Suprapubic skin (tissue), 4 donors: ENCODE measurements at regions not wholly inside any gene's neighbourhood (a gene's known extent, or its start where the extent isn't known, plus 50 kb on each side); places are given as distances from the start of the nearest gene placed in this dataset.

ENCODE experiments used
- DNase-seq, 2 donors: peaks; one replicate each; pipeline ENCODE4 v3.0.0-alpha.2; 2019; ENCODE audit warnings: low spot score in 2 of 2
- H3K27ac ChIP-seq: fragments of 200-600 bp; sonication (generic); one replicate; pipeline ENCODE4 v1.5.1; 2019
- H3K27me3 ChIP-seq: fragments of 200-600 bp; sonication (generic); one replicate; pipeline ENCODE4 v1.5.1; 2019
- H3K36me3 ChIP-seq: fragments of 200-600 bp; sonication (generic); one replicate; pipeline ENCODE4 v1.5.1; 2019
- H3K4me1 ChIP-seq: fragments of 200-600 bp; sonication (generic); one replicate; pipeline ENCODE4 v1.5.1; 2019
- H3K4me3 ChIP-seq: fragments of 200-600 bp; sonication (generic); one replicate; pipeline ENCODE4 v1.5.1; 2019; ENCODE audit warnings: mild to moderate bottlenecking
- H3K9me3 ChIP-seq: fragments of 200-600 bp; sonication (generic); one replicate; pipeline ENCODE4 v1.5.1; 2019
- CTCF ChIP-seq, 2 donors: fragments of 200-600 bp in 1 of 2; fragments of 450-650 bp in 1 of 2; sonication (generic) in 1 of 2; IDR thresholded peaks; one replicate each; pipeline ENCODE4 v1.5.1; 2016 to 2019; ENCODE audit warnings: antibody characterized with exemption in 2 of 2, mild to moderate bottlenecking in 1 of 2, moderate library complexity in 1 of 2
- EP300 ChIP-seq: sonication (generic); formaldehyde crosslinking; IDR thresholded peaks from one replicate; pipeline ENCODE4 v1.6.1; 2017; ENCODE audit warnings: antibody characterized with exemption
- POLR2A ChIP-seq, 2 donors: fragments of 450-650 bp; IDR thresholded peaks; one replicate each; pipeline ENCODE4 v1.6.1; 2017; ENCODE audit warnings: antibody characterized with exemption in 2 of 2, mild to moderate bottlenecking in 2 of 2, moderate library complexity in 2 of 2
- POLR2AphosphoS5 ChIP-seq, 3 donors: sonication (generic); formaldehyde crosslinking; IDR thresholded peaks; one replicate each; pipeline ENCODE4 v1.6.1; 2017; ENCODE audit warnings: antibody characterized with exemption in 3 of 3
- WGBS: methylation state at CpG from one replicate; pipeline ENCODE4 v1.1.5; 2018; 5-methylcytosine and 5-hydroxymethylcytosine counted together

DNA sequence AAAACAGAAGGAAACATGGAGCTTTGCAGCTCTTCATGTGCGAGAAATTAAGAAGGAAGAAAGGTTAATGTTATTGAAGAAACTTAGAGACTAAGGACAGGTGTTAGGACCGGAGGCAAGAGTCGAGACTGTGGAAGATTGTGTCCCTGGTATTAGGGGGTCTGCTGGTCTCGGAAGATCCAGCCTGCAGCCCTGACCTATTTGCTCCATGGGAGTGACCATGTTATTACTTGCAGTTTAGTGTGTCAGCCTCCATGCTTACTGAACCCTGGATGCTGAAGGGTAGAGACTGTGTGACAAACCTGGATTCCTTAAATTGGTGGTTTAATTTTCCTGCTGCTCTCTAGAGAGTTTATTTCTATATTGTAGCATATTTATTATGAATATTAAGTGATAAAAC is 580.6 kb downstream of the NOVA1 start:
- TF ChIP-seq POLR2AphosphoS5 (IDR thresholded peaks at IDR 0.05) = no peak
- TF ChIP-seq EP300 = no peak
- no peak for TF ChIP-seq CTCF (IDR thresholded peaks at IDR 0.05)
- TF ChIP-seq POLR2A (IDR thresholded peaks at IDR 0.05) = no peak
- no peak for DNase-seq
- H3K4me3 ChIP-seq = no peak overlapping the region
- 69% methylated on average over 4 of the region's 4 CpGs for WGBS
- H3K4me1 ChIP-seq = no peaks in the 10 kb centered on the region
- H3K27me3 ChIP-seq = no peaks in the 10 kb centered on the region
- H3K27ac ChIP-seq = no peak overlapping the region
- no peaks in the 10 kb centered on the region for H3K36me3 ChIP-seq
- H3K9me3 ChIP-seq = no peaks in the 10 kb centered on the region

DNA sequence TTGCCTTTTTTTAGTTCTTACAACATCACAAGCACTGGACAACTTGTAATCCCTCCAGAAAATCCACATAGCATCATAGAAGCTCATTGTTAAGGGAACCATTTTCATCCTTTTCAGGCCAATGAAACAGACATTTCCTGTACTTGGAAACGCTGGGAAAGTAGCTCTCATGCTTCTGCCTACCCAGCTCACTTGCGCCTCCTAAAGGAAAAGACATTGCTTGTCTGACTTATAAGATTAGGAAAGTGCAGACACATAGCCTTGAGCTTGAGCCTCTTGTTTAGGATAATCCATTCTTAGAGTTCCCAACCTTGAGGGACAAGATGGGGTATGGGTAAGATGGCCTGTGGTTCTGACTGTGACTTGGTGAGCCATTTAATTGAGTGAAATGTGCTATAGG is 589.5 kb downstream of the NOVA1 start:
- no peak overlapping the region for H3K27ac ChIP-seq
- no peaks in the 10 kb centered on the region for H3K27me3 ChIP-seq
- H3K4me3 ChIP-seq = no peak overlapping the region
- H3K9me3 ChIP-seq = no peaks in the 10 kb centered on the region
- no peak for TF ChIP-seq POLR2A (IDR thresholded peaks at IDR 0.05)
- TF ChIP-seq POLR2AphosphoS5 (IDR thresholded peaks at IDR 0.05) = no peak
- H3K4me1 ChIP-seq = no peaks in the 10 kb centered on the region
- no peaks in the 10 kb centered on the region for H3K36me3 ChIP-seq
- DNase-seq = no peak
- WGBS = 50% methylated on average over 2 of the region's 2 CpGs

DNA sequence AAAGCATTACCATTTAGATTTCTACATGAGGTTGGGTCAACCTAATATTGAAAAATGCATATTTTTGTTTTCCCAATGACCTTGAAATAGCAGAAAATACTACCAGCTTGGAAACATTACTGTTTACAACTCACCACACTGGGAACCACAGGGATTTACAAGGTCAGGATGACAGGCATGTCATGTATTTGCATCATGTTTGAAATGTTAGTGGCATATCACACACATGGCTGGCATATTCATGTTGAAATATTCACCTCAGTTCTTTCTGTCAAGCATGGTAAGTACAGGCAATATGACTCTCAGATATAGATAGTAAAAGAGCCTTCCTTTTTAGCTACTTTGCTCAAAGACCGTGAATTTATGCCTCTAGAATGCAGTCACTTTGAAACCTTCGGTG is 593.5 kb downstream of the NOVA1 start:
- Histone ChIP-seq H3K36me3 (no peaks in the 10 kb centered on the region), H3K4me1 (no peaks in the 10 kb centered on the region), H3K27ac (no peak overlapping the region), H3K27me3 (no peaks in the 10 kb centered on the region), H3K4me3 (no peak overlapping the region), H3K9me3 (no peaks in the 10 kb centered on the region)
- DNase-seq = no peak
- TF ChIP-seq POLR2A (IDR thresholded peaks at IDR 0.05) = no peak
- no peak for TF ChIP-seq EP300
- TF ChIP-seq CTCF (IDR thresholded peaks at IDR 0.05) = no peak
- TF ChIP-seq POLR2AphosphoS5 (IDR thresholded peaks at IDR 0.05) = no peak
- WGBS = 98% methylated on average over 2 of the region's 2 CpGs

DNA sequence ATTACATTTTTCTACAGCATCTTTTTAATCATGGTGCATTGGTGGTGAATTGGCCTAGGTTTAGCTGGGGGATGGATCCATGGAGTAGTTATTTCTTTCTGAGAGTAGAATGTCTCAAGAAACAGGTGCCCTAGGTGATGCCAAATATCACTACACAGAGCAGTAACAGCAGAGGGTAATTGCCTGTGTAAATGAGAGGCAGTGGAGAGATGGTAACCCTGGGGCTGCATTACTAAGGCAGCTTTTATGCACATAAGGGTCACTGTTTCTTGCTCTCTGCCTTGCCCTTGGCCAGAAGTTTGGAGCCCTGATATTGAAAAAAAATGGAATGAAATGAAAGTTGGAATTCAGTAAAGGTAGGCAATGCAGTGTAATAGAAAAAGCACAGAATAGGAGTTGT is 604.0 kb downstream of the NOVA1 start:
- DNase-seq = no peak
- H3K4me3 ChIP-seq = no peak overlapping the region
- H3K9me3 ChIP-seq = no peaks in the 10 kb centered on the region
- H3K27me3 ChIP-seq = no peaks in the 10 kb centered on the region
- TF ChIP-seq CTCF (IDR thresholded peaks at IDR 0.05) (no peak), POLR2AphosphoS5 (IDR thresholded peaks at IDR 0.05) (no peak), EP300 (no peak), POLR2A (IDR thresholded peaks at IDR 0.05) (no peak)
- no peak overlapping the region for H3K27ac ChIP-seq
- no peaks in the 10 kb centered on the region for H3K4me1 ChIP-seq
- H3K36me3 ChIP-seq = no peaks in the 10 kb centered on the region

GRCh38 chr14:25988536-25988935 is 609.3 kb downstream of the NOVA1 start:
- WGBS = 49% methylated on average over 3 of the region's 3 CpGs
- no peaks in the 10 kb centered on the region for H3K27me3 ChIP-seq
- DNase-seq = no peak
- no peak overlapping the region for H3K27ac ChIP-seq
- no peak overlapping the region for H3K4me3 ChIP-seq
- TF ChIP-seq EP300 = no peak
- TF ChIP-seq POLR2A (IDR thresholded peaks at IDR 0.05) = no peak
- TF ChIP-seq CTCF (IDR thresholded peaks at IDR 0.05) = no peak
- TF ChIP-seq POLR2AphosphoS5 (IDR thresholded peaks at IDR 0.05) = no peak
- peaks cover 2% of the 10 kb centered on the region for H3K4me1 ChIP-seq
- H3K9me3 ChIP-seq = no peaks in the 10 kb centered on the region
- H3K36me3 ChIP-seq = no peaks in the 10 kb centered on the region

GRCh38 chr14:25955772-25956171 is 642.1 kb downstream of the NOVA1 start:
- H3K36me3 ChIP-seq = no peaks in the 10 kb centered on the region
- no peak for TF ChIP-seq CTCF (IDR thresholded peaks at IDR 0.05)
- TF ChIP-seq POLR2A (IDR thresholded peaks at IDR 0.05) = no peak
- no peak for TF ChIP-seq EP300
- no peak for TF ChIP-seq POLR2AphosphoS5 (IDR thresholded peaks at IDR 0.05)
- H3K4me1 ChIP-seq = no peaks in the 10 kb centered on the region
- WGBS = 89% methylated on average over 3 of the region's 3 CpGs
- DNase-seq = no peak
- no peaks in the 10 kb centered on the region for H3K27me3 ChIP-seq
- H3K4me3 ChIP-seq = no peak overlapping the region
- no peaks in the 10 kb centered on the region for H3K9me3 ChIP-seq
- H3K27ac ChIP-seq = no peak overlapping the region
